ENCODE measurements at regions not wholly inside any gene's neighbourhood (a gene's known extent, or its start where the extent isn't known, plus 50 kb on each side); places are given as distances from the start of the nearest gene placed in this dataset.

DNA sequence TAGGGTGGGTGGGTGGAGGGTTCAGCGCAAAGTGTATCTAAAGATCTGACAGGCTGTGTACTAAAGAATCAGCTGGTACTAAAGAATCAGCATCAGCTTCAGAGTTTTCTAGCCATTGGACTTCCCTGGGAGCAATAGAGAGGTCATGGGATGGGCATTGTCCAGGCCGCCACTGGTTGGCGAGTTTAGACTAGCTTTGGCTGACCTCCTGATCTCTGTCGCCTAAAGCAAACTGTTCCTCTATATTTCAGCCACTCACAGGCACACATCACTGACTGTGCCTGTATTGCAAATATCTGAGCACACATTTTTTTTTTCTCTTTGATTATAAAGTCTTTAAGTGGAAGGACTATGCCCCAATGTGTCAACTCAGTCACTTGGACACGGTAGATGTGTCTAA, 267.8 kb upstream of the SKOR2 start:
- Histone ChIP-seq H3K79me2 (no peaks in the 10 kb centered on the region), H3K9me2 (replicated peaks; ENCODE audit: insufficient read depth) (no peaks in the 10 kb centered on the region), H3K27ac (no peak overlapping the region), H3K27me3 (no peaks in the 10 kb centered on the region), H4K20me1 (ENCODE audit: insufficient read depth, poor library complexity, severe bottlenecking) (no peaks in the 10 kb centered on the region), H3K4me1 (ENCODE audit: insufficient read depth) (no peaks in the 10 kb centered on the region), H3K36me3 (replicated peaks; ENCODE audit: insufficient read depth, low read depth) (no peaks in the 10 kb centered on the region), H3K9me3 (ENCODE audit: low read depth) (no peaks in the 10 kb centered on the region), H3K4me3 (no peak overlapping the region), H3K4me2 (no peak overlapping the region), H2AFZ (no peak overlapping the region)
- WGBS (ENCODE audit: low lambda C conversion rate, missing lambda C conversion rate): 88% methylated on average over 5 of the region's 5 CpGs
- DNase-seq (ENCODE audit: low spot score): no peak
- TF ChIP-seq EZH2 (IDR thresholded peaks at IDR 0.05; ENCODE audit: borderline replicate concordance) (no peak), EZH2phosphoT487 (IDR thresholded peaks at IDR 0.05; ENCODE audit: low read depth, severe bottlenecking, unreplicated experiment) (no peak), CTCF (IDR thresholded peaks at IDR 0.05; ENCODE audit: poor library complexity) (no peak)

GRCh38 chr18:47513614-47514013, 262.2 kb upstream of the SKOR2 start:
- Histone ChIP-seq H3K27me3 (no peaks in the 10 kb centered on the region), H3K4me1 (ENCODE audit: insufficient read depth) (no peaks in the 10 kb centered on the region), H3K4me3 (no peak overlapping the region), H3K79me2 (no peaks in the 10 kb centered on the region), H3K36me3 (replicated peaks; ENCODE audit: insufficient read depth, low read depth) (no peaks in the 10 kb centered on the region), H3K9me2 (replicated peaks; ENCODE audit: insufficient read depth) (no peaks in the 10 kb centered on the region), H4K20me1 (ENCODE audit: insufficient read depth, poor library complexity, severe bottlenecking) (no peaks in the 10 kb centered on the region), H3K27ac (no peak overlapping the region), H2AFZ (no peak overlapping the region), H3K9me3 (ENCODE audit: low read depth) (no peaks in the 10 kb centered on the region), H3K4me2 (no peak overlapping the region)
- 74% methylated on average over 3 of the region's 3 CpGs for WGBS (ENCODE audit: low lambda C conversion rate, missing lambda C conversion rate)
- TF ChIP-seq CTCF (IDR thresholded peaks at IDR 0.05; ENCODE audit: poor library complexity): no peak
- TF ChIP-seq EZH2 (IDR thresholded peaks at IDR 0.05; ENCODE audit: borderline replicate concordance): no peak
- no peak for TF ChIP-seq EZH2phosphoT487 (IDR thresholded peaks at IDR 0.05; ENCODE audit: low read depth, severe bottlenecking, unreplicated experiment)
- DNase-seq (ENCODE audit: low spot score): no peak

- no peak for DNase-seq (ENCODE audit: low spot score)
- H3K9me3 ChIP-seq (ENCODE audit: low read depth): no peaks in the 10 kb centered on the region
- no peaks in the 10 kb centered on the region for H3K36me3 ChIP-seq (replicated peaks; ENCODE audit: insufficient read depth, low read depth)
- no peaks in the 10 kb centered on the region for H3K4me1 ChIP-seq (ENCODE audit: insufficient read depth)
- no peak overlapping the region for H3K4me2 ChIP-seq
- no peaks in the 10 kb centered on the region for H3K27me3 ChIP-seq
- H4K20me1 ChIP-seq (ENCODE audit: insufficient read depth, poor library complexity, severe bottlenecking): no peaks in the 10 kb centered on the region
- H3K79me2 ChIP-seq: no peaks in the 10 kb centered on the region
- H3K27ac ChIP-seq: no peak overlapping the region
- 94% methylated on average over 13 of the region's 13 CpGs for WGBS (ENCODE audit: low lambda C conversion rate, missing lambda C conversion rate)
- H3K9me2 ChIP-seq (replicated peaks; ENCODE audit: insufficient read depth): no peaks in the 10 kb centered on the region
- no peak overlapping the region for H3K4me3 ChIP-seq
- TF ChIP-seq EZH2 (IDR thresholded peaks at IDR 0.05; ENCODE audit: borderline replicate concordance) (no peak), EZH2phosphoT487 (IDR thresholded peaks at IDR 0.05; ENCODE audit: low read depth, severe bottlenecking, unreplicated experiment) (no peak), CTCF (IDR thresholded peaks at IDR 0.05; ENCODE audit: poor library complexity) (no peak)
- H2AFZ ChIP-seq: no peak overlapping the region
These were observed 261.4 kb upstream of the SKOR2 start for GRCh38 chr18:47512726-47513435.

Data from hepatocyte (in vitro differentiated cells).